ENCODE measurements at regions not wholly inside any gene's neighbourhood (a gene's known extent, or its start where the extent isn't known, plus 50 kb on each side); places are given as distances from the start of the nearest gene placed in this dataset.

GRCh38 chr9:99282406-99282805 lies 60.3 kb downstream of the SEC61B start:
- DNase-seq = no peak

- DNase-seq = no peak
Observed at GRCh38 chr9:99285965-99286364, 63.9 kb downstream of the SEC61B start.

DNA sequence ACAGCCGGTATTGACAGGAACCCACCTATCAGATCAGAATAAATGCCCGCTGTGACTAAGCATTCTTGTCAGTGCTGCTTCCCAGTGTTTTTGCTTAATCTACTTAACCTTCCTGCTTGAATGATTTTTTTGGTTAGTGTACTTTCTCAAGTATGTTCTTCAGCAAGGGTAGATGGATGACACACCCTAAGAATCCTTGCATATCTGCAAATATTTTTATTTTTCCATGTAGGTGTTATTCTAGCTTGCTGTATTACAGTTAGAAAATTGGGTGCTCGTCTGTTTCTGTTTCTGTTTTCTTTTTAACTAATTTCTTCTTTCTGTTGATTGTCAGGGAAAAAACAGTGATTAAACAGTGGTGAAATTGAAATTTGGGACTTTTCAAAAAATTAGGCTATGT lies 64.5 kb downstream of the SEC61B start:
- DNase-seq = no peak

DNA sequence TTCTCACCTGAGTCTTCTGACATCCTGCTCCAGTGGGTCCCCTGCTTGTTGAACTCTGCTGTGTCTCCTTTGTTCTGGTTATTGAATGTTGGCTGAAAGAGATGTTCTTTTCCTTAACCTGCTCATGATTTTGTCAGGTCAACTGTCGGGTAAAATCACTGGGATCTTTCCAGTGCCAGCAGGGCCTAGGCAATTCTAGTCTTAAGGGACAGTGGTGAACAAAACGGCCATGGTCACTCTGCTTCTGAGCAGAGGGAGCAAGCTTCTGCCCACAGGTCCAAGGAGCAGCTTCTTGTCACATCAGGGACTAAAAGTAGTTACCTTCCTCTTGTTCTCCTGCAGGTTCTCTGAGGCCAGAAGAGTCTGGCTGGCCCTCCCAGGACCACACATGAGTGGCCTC lies 65.6 kb downstream of the SEC61B start:
- no peak for DNase-seq

DNA sequence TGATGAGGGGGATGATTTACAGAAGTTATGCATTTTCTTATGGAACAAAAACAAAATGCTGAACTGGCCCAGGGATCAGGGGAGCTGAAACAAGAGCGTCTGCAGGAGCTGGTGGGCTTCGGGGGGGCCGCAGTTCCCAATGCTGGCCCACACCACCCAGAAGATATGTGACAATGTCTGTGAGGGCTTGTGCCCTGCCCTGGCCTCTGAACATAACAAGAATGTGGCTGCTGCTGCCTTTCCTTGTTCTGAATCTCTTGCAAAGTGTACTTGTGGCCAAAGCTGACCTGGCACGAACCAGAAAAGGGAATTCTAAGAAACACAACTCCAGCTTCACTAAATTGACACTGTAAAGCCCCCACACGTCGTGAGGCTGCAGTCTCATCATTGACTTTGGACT lies 66.7 kb downstream of the SEC61B start:
- no peak for DNase-seq

GRCh38 chr9:99294850-99295461 lies 72.9 kb downstream of the SEC61B start:
- no peak for DNase-seq

DNA sequence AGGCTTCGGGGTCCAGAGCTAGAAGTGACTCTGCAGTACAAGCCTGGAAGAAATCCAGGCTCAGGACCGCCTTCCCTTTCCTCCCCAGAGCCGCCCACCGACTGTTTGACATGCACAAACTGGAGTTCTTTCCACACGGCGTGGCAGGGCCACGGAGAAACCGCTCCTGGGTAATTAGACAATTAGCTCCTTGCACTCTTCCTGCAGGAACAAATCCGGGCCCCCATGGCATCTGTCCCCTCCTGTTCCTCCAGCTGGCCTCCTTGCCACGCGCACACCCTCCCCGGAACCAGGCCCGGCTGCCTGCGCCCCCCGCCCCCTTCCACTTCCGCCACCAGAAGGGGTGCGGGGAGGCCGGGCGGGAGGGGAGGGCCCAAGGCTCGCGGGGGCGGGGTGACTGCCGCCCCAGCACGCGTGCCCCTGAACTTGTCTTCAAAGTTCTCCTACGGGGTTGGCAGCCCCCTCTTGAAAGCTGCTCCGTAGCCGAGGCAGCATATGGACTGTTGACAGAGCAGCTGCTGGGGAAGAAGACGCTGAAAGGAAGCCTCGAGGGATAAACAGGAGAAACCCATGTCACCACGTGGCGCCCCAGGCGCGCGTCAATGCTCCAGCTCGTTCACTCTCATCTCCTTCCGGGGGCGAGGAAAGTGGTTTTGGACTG lies 74.3 kb downstream of the SEC61B start:
- DNase-seq = no peak

DNA sequence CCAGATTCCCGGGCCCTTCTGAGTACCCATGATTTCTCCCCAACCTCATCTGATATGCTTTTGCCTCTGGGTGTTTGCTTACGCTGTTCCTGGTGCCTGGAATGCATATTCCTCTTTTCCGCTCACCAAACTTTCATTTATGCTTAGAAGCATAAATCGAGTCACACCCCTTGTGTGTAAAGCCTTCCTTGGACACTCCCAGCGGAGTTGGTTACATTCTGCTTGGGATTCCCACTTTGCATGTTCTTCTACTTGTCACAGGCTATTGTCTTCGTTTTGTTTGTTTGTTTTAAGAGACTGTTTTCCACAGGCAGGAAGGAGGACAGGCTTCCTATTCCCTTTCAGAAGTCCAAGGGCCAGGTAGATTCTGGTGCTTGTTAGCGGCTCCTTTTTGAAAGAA lies 76.5 kb downstream of the SEC61B start:
- DNase-seq = no peak

- no peak for DNase-seq
Observed at GRCh38 chr9:99299211-99300102, 77.4 kb downstream of the SEC61B start.

DNA sequence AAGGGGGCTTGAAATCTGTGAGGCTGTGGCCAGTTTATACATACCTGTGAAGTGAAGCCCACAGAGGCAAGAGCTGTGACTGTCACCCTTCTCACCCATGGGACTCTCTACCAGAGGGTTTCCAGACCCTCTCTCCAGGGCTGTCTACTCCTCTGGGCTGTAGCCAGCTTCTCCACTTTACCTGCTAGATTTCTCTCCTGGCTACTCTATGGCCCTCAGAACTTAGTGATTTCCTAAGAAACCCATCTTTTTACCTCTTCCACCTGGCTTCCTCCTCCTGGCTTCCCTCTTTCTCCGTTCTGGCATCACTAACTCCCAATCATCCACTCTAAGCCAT lies 78.0 kb downstream of the SEC61B start:
- no peak for DNase-seq

- DNase-seq = no peak
Observed at GRCh38 chr9:99300603-99301002, 78.5 kb downstream of the SEC61B start.

DNA sequence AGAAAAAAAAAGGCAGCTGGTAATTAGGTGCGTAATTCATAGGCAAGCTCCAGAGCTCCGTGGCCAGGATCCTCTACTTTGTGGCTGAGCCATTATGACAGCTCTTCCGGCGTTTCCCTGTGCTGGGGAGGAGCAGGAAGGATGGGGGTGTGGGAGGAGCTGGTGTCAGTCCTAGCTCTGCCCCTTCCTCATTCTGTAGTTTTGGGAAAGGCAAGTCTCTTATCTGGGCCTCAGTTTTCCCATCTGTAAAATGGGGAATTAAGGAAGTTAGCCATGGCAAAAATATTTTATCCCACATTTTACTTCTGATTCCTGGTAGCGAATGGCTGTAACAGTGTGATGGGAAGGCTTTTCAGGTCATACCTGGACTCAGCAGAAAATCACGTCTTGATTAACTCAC lies 81.1 kb downstream of the SEC61B start:
- no peak for DNase-seq

DNA sequence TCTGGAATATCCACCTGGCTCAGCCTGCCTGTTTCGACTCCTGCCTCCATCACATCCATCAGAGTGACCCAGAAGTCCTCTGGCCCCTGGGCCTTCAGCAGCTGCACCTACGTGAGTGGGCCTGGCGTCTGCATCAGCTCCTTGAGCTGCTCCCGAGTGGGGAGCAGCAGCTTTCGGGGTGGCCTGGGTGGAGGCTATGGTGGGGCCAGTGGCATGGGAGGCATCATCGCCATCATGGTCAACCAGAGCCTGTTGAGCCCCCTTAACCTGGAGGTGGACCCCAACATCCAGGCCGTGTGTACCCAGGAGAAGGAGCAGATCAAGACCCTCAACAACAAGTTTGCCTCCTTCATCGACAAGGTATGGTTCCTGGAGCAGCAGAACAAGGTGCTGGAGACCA lies 83.0 kb downstream of the SEC61B start:
- DNase-seq = no peak

- no peak for DNase-seq
Observed at GRCh38 chr9:99305820-99306811, 84.0 kb downstream of the SEC61B start.

DNA sequence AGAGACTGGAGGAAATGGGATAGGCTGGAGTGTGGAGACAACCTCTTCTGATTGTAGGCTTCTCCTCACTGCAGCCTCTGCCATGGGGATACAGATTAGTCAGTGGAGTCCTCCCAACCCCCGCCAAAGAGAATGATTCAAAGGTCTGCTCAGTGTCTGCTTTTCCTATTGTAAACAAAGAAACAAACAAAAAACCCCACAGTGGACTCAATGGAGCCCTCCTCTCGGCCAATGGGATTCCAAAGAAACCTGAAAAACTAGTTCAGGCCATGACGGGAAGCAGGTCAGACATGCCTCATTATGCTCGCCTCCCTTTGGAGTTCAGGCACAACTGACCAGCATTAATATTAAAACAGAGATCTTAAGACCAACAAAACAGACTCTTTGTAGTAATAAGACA lies 85.8 kb downstream of the SEC61B start:
- DNase-seq = no peak

GRCh38 chr9:99309141-99309939 lies 87.3 kb downstream of the SEC61B start:
- no peak for DNase-seq

- DNase-seq = no peak
Observed at GRCh38 chr9:99312736-99313135, 90.7 kb downstream of the SEC61B start.

DNA sequence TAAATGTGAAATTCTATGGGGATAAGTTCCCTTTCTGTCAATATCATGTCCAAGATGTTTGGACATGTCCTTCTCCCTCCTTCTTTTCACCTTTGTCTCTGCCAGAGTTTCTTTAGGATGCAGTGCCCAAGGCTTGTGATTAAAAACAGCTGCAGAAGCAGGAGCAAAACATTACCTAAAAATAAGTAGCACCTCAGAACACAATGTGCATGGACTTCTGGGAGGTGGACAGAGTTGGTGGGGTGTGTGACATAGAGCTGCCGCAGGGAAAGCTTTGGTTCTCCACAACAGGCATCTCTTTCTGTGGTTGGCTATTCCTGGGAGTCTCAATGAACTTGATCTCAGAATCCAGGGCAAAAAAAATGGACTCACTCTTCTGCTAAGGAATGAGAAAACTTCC lies 97.0 kb downstream of the SEC61B start:
- no peak for DNase-seq

GRCh38 chr9:99322299-99322698 lies 100.2 kb downstream of the SEC61B start:
- no peak for DNase-seq

DNA sequence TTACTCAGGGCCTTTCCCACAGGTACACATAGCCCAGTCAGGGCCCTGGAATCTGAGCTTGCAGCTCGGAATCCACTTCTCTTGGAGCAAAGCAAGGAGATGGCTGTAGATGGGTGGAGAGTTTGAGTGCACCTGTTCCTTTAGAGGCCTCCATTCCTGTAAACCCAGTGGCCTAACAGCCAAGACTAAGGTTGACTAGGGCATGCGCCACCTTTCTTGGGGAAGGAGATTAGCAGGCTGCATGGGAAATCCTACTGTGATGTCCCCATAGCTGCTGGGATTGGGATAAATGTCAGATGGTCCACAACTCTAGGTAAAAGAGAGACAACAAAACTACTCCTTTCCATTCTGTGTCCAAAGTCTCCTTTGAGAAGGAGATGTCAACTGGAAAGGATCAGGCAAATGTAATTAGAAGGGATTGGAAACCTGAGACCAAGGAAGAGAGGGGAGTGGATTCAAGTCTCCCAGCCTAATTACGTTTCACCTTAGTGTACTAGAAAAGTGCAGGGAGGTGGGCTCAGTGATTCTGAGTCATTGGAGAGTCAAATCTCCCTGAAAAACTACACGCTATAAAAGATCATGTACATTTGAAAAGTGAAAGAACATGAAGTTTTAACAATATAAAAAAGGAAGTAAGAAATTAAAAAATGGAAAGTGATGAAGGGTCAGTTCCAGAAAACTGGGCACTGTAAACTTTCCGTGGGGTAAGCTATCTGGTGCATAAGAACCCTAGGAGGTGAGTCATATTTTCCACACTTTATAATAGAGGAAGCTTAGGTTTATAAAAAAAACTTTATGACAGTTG lies 104.2 kb downstream of the SEC61B start:
- no peak for DNase-seq

DNA sequence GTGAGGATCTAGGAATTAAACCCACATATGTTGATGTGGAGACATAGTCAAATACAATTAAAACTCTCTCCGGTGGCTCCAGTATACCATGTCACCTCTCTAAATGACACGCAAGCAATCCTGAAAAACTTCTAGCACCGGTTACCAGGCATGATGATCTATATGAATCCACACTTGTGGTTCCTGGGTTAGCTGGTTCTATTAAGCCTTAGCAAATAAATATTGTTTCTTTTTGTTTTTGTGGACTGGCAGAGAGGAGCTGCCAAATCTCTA lies 104.8 kb downstream of the SEC61B start:
- DNase-seq = no peak

DNA sequence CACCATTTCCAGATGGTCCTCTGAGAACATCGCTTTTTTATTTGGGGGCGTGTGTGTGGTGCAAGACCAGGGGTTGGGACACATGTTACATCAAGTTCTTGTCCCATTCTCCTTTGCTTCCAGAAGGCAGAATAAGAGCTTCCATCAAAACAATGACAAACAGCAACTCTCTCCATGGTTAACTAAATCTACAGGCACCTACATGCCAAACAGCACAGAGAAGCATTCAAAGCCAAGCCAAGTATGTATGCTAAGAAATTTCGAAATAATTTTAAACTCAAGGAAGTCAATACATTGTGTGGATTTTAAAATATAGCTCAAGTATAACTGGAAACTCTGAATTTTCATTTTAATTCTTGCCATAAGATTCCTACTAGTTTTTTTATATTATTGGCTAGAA lies 105.6 kb downstream of the SEC61B start:
- DNase-seq = no peak

Measured in NCI-H1048 (cell line).